ENCODE measurements at regions not wholly inside any gene's neighbourhood (a gene's known extent, or its start where the extent isn't known, plus 50 kb on each side); places are given as distances from the start of the nearest gene placed in this dataset.

GRCh38 chr6:68007717-68008116 lies 627.4 kb upstream of the ADGRB3 start:
- no peaks in the 10 kb centered on the region for H3K36me3 ChIP-seq (ENCODE audit: control insufficient read depth, insufficient read depth, low read length)
- TF ChIP-seq CTCF (IDR thresholded peaks at IDR 0.05; ENCODE audit: insufficient read depth, low read length, severe bottlenecking) = no peak
- no peak overlapping the region for H3K4me3 ChIP-seq (ENCODE audit: low read depth, low read length)
- FAIRE-seq (no peak), DNase-seq (ENCODE audit: low read depth) (no peak)
- H3K27me3 ChIP-seq (ENCODE audit: control insufficient read depth, insufficient read depth, low read length) = no peaks in the 10 kb centered on the region

DNA sequence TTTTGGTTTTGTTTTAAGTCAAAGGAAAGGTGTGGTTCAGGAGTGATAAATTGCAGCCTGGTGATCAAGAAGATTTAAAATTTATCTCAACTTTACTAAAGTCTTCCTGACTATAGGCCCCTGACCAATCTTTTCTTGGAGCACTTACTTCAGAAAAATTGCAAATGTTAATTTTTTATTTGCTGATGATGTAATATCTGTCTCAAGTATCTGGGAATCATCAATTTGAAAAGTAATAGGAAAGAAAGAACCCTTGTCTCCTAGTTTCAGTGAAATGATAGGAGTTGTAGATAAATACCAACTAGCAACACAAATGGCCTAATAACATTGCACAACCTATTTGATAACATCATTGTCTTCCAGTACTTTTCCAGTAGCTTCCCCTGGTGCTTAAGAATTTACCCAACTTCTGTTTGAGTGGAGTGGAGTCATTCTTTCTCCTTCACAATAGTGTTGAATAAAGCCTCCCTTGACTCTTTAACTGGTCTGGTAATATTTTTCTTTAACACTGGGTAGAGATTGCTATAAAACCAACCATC lies 648.3 kb upstream of the ADGRB3 start:
- no peak for TF ChIP-seq CTCF (IDR thresholded peaks at IDR 0.05; ENCODE audit: insufficient read depth, low read length, severe bottlenecking)
- Histone ChIP-seq H3K4me3 (ENCODE audit: low read depth, low read length) (no peak overlapping the region), H3K27me3 (ENCODE audit: control insufficient read depth, insufficient read depth, low read length) (no peaks in the 10 kb centered on the region), H3K36me3 (ENCODE audit: control insufficient read depth, insufficient read depth, low read length) (no peaks in the 10 kb centered on the region)
- no peak for FAIRE-seq
- no peak for DNase-seq (ENCODE audit: low read depth)

DNA sequence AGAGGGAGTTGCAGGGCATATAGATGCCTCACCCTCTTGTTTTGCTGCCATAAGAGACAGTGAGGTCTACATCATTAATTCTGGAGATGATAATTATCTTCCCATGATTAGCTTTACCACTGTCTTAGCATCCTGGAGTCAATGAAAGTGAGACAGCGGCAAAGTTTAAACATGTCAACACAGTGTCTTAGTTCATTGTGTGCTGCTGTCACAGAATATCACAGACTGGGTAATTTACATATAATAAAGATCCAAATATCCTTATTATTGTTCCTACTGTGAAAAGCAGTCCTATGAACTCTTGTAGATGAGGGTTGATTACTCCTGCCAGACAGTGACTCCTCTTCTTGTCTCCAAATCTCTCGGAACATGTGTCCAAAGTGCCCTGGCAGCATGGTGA lies 658.6 kb upstream of the ADGRB3 start:
- no peak for TF ChIP-seq CTCF (IDR thresholded peaks at IDR 0.05; ENCODE audit: insufficient read depth, low read length, severe bottlenecking)
- FAIRE-seq = no peak
- H3K4me3 ChIP-seq (ENCODE audit: low read depth, low read length) = no peak overlapping the region

GRCh38 chr6:67974931-67975330 lies 660.2 kb upstream of the ADGRB3 start:
- DNase-seq (ENCODE audit: low read depth) (no peak), FAIRE-seq (no peak)
- Histone ChIP-seq H3K27me3 (ENCODE audit: control insufficient read depth, insufficient read depth, low read length) (no peaks in the 10 kb centered on the region), H3K4me3 (ENCODE audit: low read depth, low read length) (no peak overlapping the region), H3K36me3 (ENCODE audit: control insufficient read depth, insufficient read depth, low read length) (no peaks in the 10 kb centered on the region)
- no peak for TF ChIP-seq CTCF (IDR thresholded peaks at IDR 0.05; ENCODE audit: insufficient read depth, low read length, severe bottlenecking)

More for the DNA sequence above, 658.6 kb upstream of the ADGRB3 start:
- H3K36me3 ChIP-seq (ENCODE audit: control insufficient read depth, insufficient read depth, low read length) = no peaks in the 10 kb centered on the region
- no peaks in the 10 kb centered on the region for H3K27me3 ChIP-seq (ENCODE audit: control insufficient read depth, insufficient read depth, low read length)
- no peak for DNase-seq (ENCODE audit: low read depth)

GRCh38 chr6:67971812-67972211 lies 663.3 kb upstream of the ADGRB3 start:
- no peak for TF ChIP-seq CTCF (IDR thresholded peaks at IDR 0.05; ENCODE audit: insufficient read depth, low read length, severe bottlenecking)
- H3K27me3 ChIP-seq (ENCODE audit: control insufficient read depth, insufficient read depth, low read length) = no peaks in the 10 kb centered on the region
- H3K36me3 ChIP-seq (ENCODE audit: control insufficient read depth, insufficient read depth, low read length) = no peaks in the 10 kb centered on the region
- DNase-seq (ENCODE audit: low read depth) = no peak
- H3K4me3 ChIP-seq (ENCODE audit: low read depth, low read length) = no peak overlapping the region
- no peak for FAIRE-seq

DNA sequence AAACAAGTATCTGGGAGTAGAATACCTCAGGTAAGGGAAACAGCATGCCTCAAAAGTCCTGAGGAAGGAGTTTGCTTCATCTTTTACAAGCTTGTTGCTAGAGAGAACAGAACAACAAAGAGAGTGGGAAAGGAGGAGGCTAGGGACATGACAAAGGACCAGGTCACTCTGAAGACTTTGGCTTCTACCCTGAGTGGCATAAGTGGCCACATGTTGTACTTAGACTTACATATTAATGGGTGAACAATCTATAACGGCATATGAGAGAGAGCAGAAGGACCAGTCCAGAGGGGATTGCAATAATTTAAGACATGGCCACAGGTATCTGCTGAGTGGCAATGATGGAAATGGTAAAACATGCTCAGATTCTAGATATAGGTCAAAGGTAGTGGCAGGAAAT lies 668.3 kb upstream of the ADGRB3 start:
- TF ChIP-seq CTCF (IDR thresholded peaks at IDR 0.05; ENCODE audit: insufficient read depth, low read length, severe bottlenecking) = no peak
- FAIRE-seq = no peak
- no peak for DNase-seq (ENCODE audit: low read depth)

More for the DNA sequence above, 668.3 kb upstream of the ADGRB3 start:
- Histone ChIP-seq H3K36me3 (ENCODE audit: control insufficient read depth, insufficient read depth, low read length) (no peaks in the 10 kb centered on the region), H3K4me3 (ENCODE audit: low read depth, low read length) (no peak overlapping the region), H3K27me3 (ENCODE audit: control insufficient read depth, insufficient read depth, low read length) (no peaks in the 10 kb centered on the region)

Data from bronchial epithelial cell (primary cell).